Ovary (tissue), 7 donors: ENCODE measurements at regions not wholly inside any gene's neighbourhood (a gene's known extent, or its start where the extent isn't known, plus 50 kb on each side); places are given as distances from the start of the nearest gene placed in this dataset.

Source experiments
- DNase-seq, 5 donors: peaks; one replicate each; pipeline ENCODE4 v3.0.0-alpha.2; 2019 to 2020
- H3K27ac ChIP-seq, 2 donors: fragments of 200-600 bp; one replicate each; pipeline versions ENCODE4 v1.5.1 to v1.8.0; 2019 to 2022
- H3K27me3 ChIP-seq: fragments of 200-600 bp; one replicate; pipeline ENCODE4 v1.8.0; 2022
- H3K36me3 ChIP-seq: fragments of 200-600 bp; sonication (generic); one replicate; pipeline ENCODE4 v1.5.1; 2019
- H3K4me1 ChIP-seq: one replicate; pipeline ENCODE4 v1.8.1; 2013; ENCODE audit warnings: mild to moderate bottlenecking, moderate library complexity; ENCODE audit not compliant: insufficient read depth
- H3K4me3 ChIP-seq: fragments of 200-600 bp; sonication (generic); one replicate; pipeline ENCODE4 v1.5.1; 2017
- H3K9me3 ChIP-seq, 2 donors: fragments of 200-600 bp in 1 of 2; sonication (generic) in 1 of 2; one replicate each; pipeline versions ENCODE4 v1.5.1 to v1.8.1; 2013 to 2019; ENCODE audit warnings: mild to moderate bottlenecking in 1 of 2, moderate library complexity in 1 of 2
- CTCF ChIP-seq, 3 donors: fragments of 450-650 bp in 2 of 3; fragments of 200-600 bp in 1 of 3; IDR thresholded peaks; one replicate each; pipeline versions ENCODE4 v1.5.1 to v1.8.0; 2016 to 2022; ENCODE audit warnings: antibody characterized with exemption in 3 of 3, mild to moderate bottlenecking in 1 of 3
- EP300 ChIP-seq: sonication (generic); formaldehyde crosslinking; IDR thresholded peaks from one replicate; pipeline ENCODE4 v1.6.1; 2017; ENCODE audit warnings: antibody characterized with exemption
- POLR2A ChIP-seq: fragments of 450-650 bp; IDR thresholded peaks from one replicate; pipeline ENCODE4 v1.6.1; 2017; ENCODE audit warnings: antibody characterized with exemption, mild to moderate bottlenecking, moderate library complexity
- WGBS, 3 donors: extraction: QIAGEN DNeasy Blood & Tissue Kit in 1 of 3; methylation state at CpG; one replicate each; pipeline versions ENCODE4 v1.1.5 to v1.1.7; 2013 to 2017; 5-methylcytosine and 5-hydroxymethylcytosine counted together
- intact Hi-C, 4 donors: fragments of 100-400 bp; cut with DNase I; formaldehyde crosslinking; loops; one replicate each; pipeline versions ENCODE4 v1.11.0 to v1.15.1; 2022 to 2023
- donor health status: DM: no; HTN: no; CAD: no; lungs with moderate emphysema.
- donor health status: DM: no; HTN: no; CAD: no.
- donor health status: Bipolar disorder and iron deficiency.
- donor health status: DM: no; HTN: no; CAD: no.
- donor health status: DM: yes; HTN: yes; CAD: no.

GRCh38 chr15:38708672-38709180 lies 144.1 kb upstream of the RASGRP1 start:
- H3K27ac ChIP-seq, result no peak overlapping the region
- intact Hi-C loops, result loop anchor here in 3 of 4 donors (5.0 to 10.0 kb wide), 3 partner anchors 874 to 1049 kb away; partner anchors contain the start of gene THBS1 (in 1 of the 3)
- WGBS, 3 donors, result 73 to 82% (median 77%) methylated on average over 4 of the region's 4 CpGs

GRCh38 chr15:38709196-38709595 lies 144.6 kb upstream of the RASGRP1 start:
- H3K4me3 ChIP-seq, result no peak overlapping the region
- intact Hi-C loops, result loop anchor here in 3 of 4 donors (5.0 to 10.0 kb wide), 3 partner anchors 873 to 1048 kb away; partner anchors contain the start of gene THBS1 (in 1 of the 3)
- no peak for DNase-seq
- no peaks in the 10 kb centered on the region for H3K9me3 ChIP-seq
- no peaks in the 10 kb centered on the region for H3K27me3 ChIP-seq
- H3K27ac ChIP-seq, result no peak overlapping the region
- no peaks in the 10 kb centered on the region for H3K4me1 ChIP-seq
- TF ChIP-seq POLR2A (no peak), CTCF (IDR thresholded peaks at IDR 0.05) (no peak), EP300 (no peak)
- 84 to 91% (median 90%) methylated on average over 2 of the region's 2 CpGs for WGBS, 3 donors
- no peaks in the 10 kb centered on the region for H3K36me3 ChIP-seq

More at GRCh38 chr15:38708672-38709180, 144.1 kb upstream of the RASGRP1 start:
- Histone ChIP-seq H3K27me3 (no peaks in the 10 kb centered on the region), H3K4me3 (no peak overlapping the region), H3K4me1 (no peaks in the 10 kb centered on the region), H3K9me3 (no peaks in the 10 kb centered on the region), H3K36me3 (no peaks in the 10 kb centered on the region)
- no peak for TF ChIP-seq POLR2A
- no peak for TF ChIP-seq CTCF (IDR thresholded peaks at IDR 0.05)
- no peak for TF ChIP-seq EP300
- no peak for DNase-seq

- Histone ChIP-seq H3K4me3 (no peak overlapping the region), H3K9me3 (no peaks in the 10 kb centered on the region), H3K36me3 (no peaks in the 10 kb centered on the region), H3K27me3 (no peaks in the 10 kb centered on the region), H3K4me1 (no peaks in the 10 kb centered on the region), H3K27ac (no peak overlapping the region)
- intact Hi-C loops, result loop anchor here in 1 of 4 donors (10.0 kb wide), 1 partner anchor 1040 kb away; no protein-coding TSS in a partner anchor
- no peak for DNase-seq
- WGBS, 3 donors, result 20 to 31% (median 29%) methylated on average over 4 of the region's 4 CpGs
- TF ChIP-seq POLR2A (no peak), CTCF (IDR thresholded peaks at IDR 0.05) (no peak), EP300 (no peak)
These were observed 149.9 kb upstream of the RASGRP1 start for GRCh38 chr15:38714309-38715072.

- H3K4me3 ChIP-seq, result no peak overlapping the region
- intact Hi-C loops, result no loop called here
- 81 to 84% (median 84%) methylated on average over 4 of the region's 4 CpGs for WGBS, 3 donors
- no peaks in the 10 kb centered on the region for H3K36me3 ChIP-seq
- no peaks in the 10 kb centered on the region for H3K27me3 ChIP-seq
- H3K27ac ChIP-seq, result no peak overlapping the region
- TF ChIP-seq EP300, result no peak
- TF ChIP-seq CTCF (IDR thresholded peaks at IDR 0.05), result no peak
- H3K4me1 ChIP-seq, result no peaks in the 10 kb centered on the region
- H3K9me3 ChIP-seq, result no peaks in the 10 kb centered on the region
- DNase-seq, result no peak
These were observed 156.4 kb upstream of the RASGRP1 start for GRCh38 chr15:38720893-38721567.
